GM23248 (cell line): ENCODE measurements at regions not wholly inside any gene's neighbourhood (a gene's known extent, or its start where the extent isn't known, plus 50 kb on each side); places are given as distances from the start of the nearest gene placed in this dataset.

ENCODE experiments used
- DNase-seq: peaks from one replicate; pipeline ENCODE4 v3.0.0-alpha.2; 2015
- H2AFZ ChIP-seq: fragments of 200-600 bp; sonication (generic); 2 replicates; pipeline ENCODE4 v1.6.1; 2016; ENCODE audit warnings: antibody characterized with exemption
- H3F3A ChIP-seq: fragments of 200-600 bp; sonication (generic); 2 replicates; pipeline ENCODE4 v1.6.1; 2016; ENCODE audit warnings: mild to moderate bottlenecking, antibody characterized with exemption, mixed run types; ENCODE audit not compliant: insufficient read depth
- H3K27ac ChIP-seq: fragments of 200-600 bp; sonication (generic); 2 replicates; pipeline ENCODE4 v1.5.1; 2016; ENCODE audit warnings: mild to moderate bottlenecking
- H3K27me3 ChIP-seq: fragments of 200-600 bp; sonication (generic); replicated peaks from 2 replicates; pipeline ENCODE4 v1.6.1; 2016; ENCODE audit warnings: mild to moderate bottlenecking; ENCODE audit not compliant: insufficient read depth
- H3K36me3 ChIP-seq: fragments of 200-600 bp; sonication (generic); 2 replicates; pipeline ENCODE4 v1.6.1; 2016; ENCODE audit warnings: low read depth, mild to moderate bottlenecking
- H3K4me1 ChIP-seq: fragments of 200-600 bp; sonication (generic); 2 replicates; pipeline ENCODE4 v1.6.1; 2016; ENCODE audit warnings: mild to moderate bottlenecking; ENCODE audit not compliant: insufficient read depth
- H3K4me2 ChIP-seq: fragments of 200-600 bp; sonication (generic); one replicate; pipeline ENCODE4 v1.6.1; 2016; ENCODE audit warnings: mild to moderate bottlenecking; ENCODE audit not compliant: unreplicated experiment
- H3K4me3 ChIP-seq: fragments of 200-600 bp; sonication (generic); 2 replicates; pipeline ENCODE4 v1.5.1; 2016; ENCODE audit warnings: mild to moderate bottlenecking
- H3K79me2 ChIP-seq: fragments of 200-600 bp; sonication (generic); 2 replicates; pipeline ENCODE4 v1.6.1; 2016; ENCODE audit warnings: mild to moderate bottlenecking; ENCODE audit not compliant: insufficient read depth
- H3K9ac ChIP-seq: fragments of 200-600 bp; sonication (generic); 2 replicates; pipeline ENCODE4 v1.6.1; 2016; ENCODE audit warnings: mild to moderate bottlenecking
- H3K9me2 ChIP-seq: fragments of 200-600 bp; sonication (generic); 2 replicates; pipeline ENCODE4 v1.6.1; 2016; ENCODE audit warnings: mixed run types, mild to moderate bottlenecking, moderate library complexity; ENCODE audit not compliant: insufficient read depth
- H3K9me3 ChIP-seq: fragments of 200-600 bp; sonication (generic); one replicate; pipeline ENCODE4 v1.6.1; 2017; ENCODE audit warnings: low read depth
- H4K20me1 ChIP-seq: fragments of 200-600 bp; sonication (generic); 2 replicates; pipeline ENCODE4 v1.6.0; 2016; ENCODE audit not compliant: insufficient read depth
- EZH2 ChIP-seq: fragments of 200-600 bp; sonication (generic); IDR thresholded peaks from 2 replicates; pipeline ENCODE4 v1.6.1; 2018; ENCODE audit warnings: antibody characterized with exemption, mild to moderate bottlenecking; ENCODE audit not compliant: insufficient read depth, poor library complexity, severe bottlenecking
- EZH2phosphoT487 ChIP-seq: fragments of 200-600 bp; sonication (generic); IDR thresholded peaks from 2 replicates; pipeline ENCODE4 v1.6.1; 2018; ENCODE audit warnings: antibody characterized with exemption, moderate library complexity, mild to moderate bottlenecking, low read depth; ENCODE audit not compliant: insufficient read depth
- WGBS, 2 experiments: methylation state at CpG; one replicate each; pipeline ENCODE4 v1.1.6; 2015 to 2017; ENCODE audit warnings: low lambda C conversion rate in 2 of 2, low coverage in 1 of 2; ENCODE audit errors: missing lambda C conversion rate in 2 of 2; 5-methylcytosine and 5-hydroxymethylcytosine counted together
- in situ Hi-C: fragments of 300-500 bp; cut with MboI; formaldehyde crosslinking; loops from 2 replicates; pipeline ENCODE4 v1.15.0; 2020

GRCh38 chr5:125578551-125578950 is 832.1 kb upstream of the ZNF608 start:
- WGBS, 2 experiments: 100% methylated on average over 1 of the region's 1 CpG
- Histone ChIP-seq H3K9me2 (no peaks in the 10 kb centered on the region), H3K27ac (no peak overlapping the region), H3K4me1 (peaks cover 13% of the 10 kb centered on the region; the same call in 1 of the 2 replicates), H3K27me3 (peaks cover 21% of the 10 kb centered on the region), H3K36me3 (no peaks in the 10 kb centered on the region), H3K9me3 (no peaks in the 10 kb centered on the region), H4K20me1 (no peaks in the 10 kb centered on the region), H2AFZ (no peak overlapping the region), H3F3A (no peaks in the 10 kb centered on the region), H3K9ac (no peak overlapping the region), H3K4me3 (no peak overlapping the region), H3K79me2 (no peaks in the 10 kb centered on the region), H3K4me2 (no peak overlapping the region)
- in situ Hi-C loops: no loop called here
- TF ChIP-seq EZH2phosphoT487 (no peak), EZH2 (no peak)
- DNase-seq: no peak

- in situ Hi-C loops: no loop called here
- 85 to 86% methylated on average over 5 of the region's 5 CpGs for WGBS, 2 experiments
- H4K20me1 ChIP-seq: no peaks in the 10 kb centered on the region
- H3K4me1 ChIP-seq: peaks cover 13% of the 10 kb centered on the region; the same call in 1 of the 2 replicates
- H3F3A ChIP-seq: no peaks in the 10 kb centered on the region
- no peak overlapping the region for H3K4me2 ChIP-seq
- H3K9me3 ChIP-seq: no peaks in the 10 kb centered on the region
- H3K4me3 ChIP-seq: no peak overlapping the region
- no peak overlapping the region for H2AFZ ChIP-seq
- no peaks in the 10 kb centered on the region for H3K36me3 ChIP-seq
- DNase-seq: no peak
- peaks cover 21% of the 10 kb centered on the region for H3K27me3 ChIP-seq
- no peaks in the 10 kb centered on the region for H3K9me2 ChIP-seq
- TF ChIP-seq EZH2phosphoT487 (no peak), EZH2 (no peak)
- no peak overlapping the region for H3K9ac ChIP-seq
- no peak overlapping the region for H3K27ac ChIP-seq
- H3K79me2 ChIP-seq: no peaks in the 10 kb centered on the region
These were observed 832.7 kb upstream of the ZNF608 start for GRCh38 chr5:125579182-125579581.

- no peak for DNase-seq
- TF ChIP-seq EZH2phosphoT487 (no peak), EZH2 (no peak)
- in situ Hi-C loops: no loop called here
These were observed 834.9 kb upstream of the ZNF608 start for GRCh38 chr5:125581311-125581710.

GRCh38 chr5:125582352-125582751 is 835.9 kb upstream of the ZNF608 start:
- Histone ChIP-seq H3K27me3 (peaks cover 14% of the 10 kb centered on the region), H3F3A (no peaks in the 10 kb centered on the region), H3K79me2 (no peaks in the 10 kb centered on the region), H3K4me1 (peaks cover 13% of the 10 kb centered on the region; the same call in 1 of the 2 replicates), H2AFZ (no peak overlapping the region), H3K36me3 (no peaks in the 10 kb centered on the region), H3K27ac (no peak overlapping the region), H3K4me3 (no peak overlapping the region), H3K9ac (no peak overlapping the region), H3K9me2 (no peaks in the 10 kb centered on the region), H4K20me1 (no peaks in the 10 kb centered on the region), H3K9me3 (no peaks in the 10 kb centered on the region), H3K4me2 (no peak overlapping the region)
- TF ChIP-seq EZH2: no peak
- no peak for TF ChIP-seq EZH2phosphoT487
- WGBS, 2 experiments: 12 to 29% methylated on average over 1 of the region's 1 CpG
- in situ Hi-C loops: no loop called here
- peak; percentile 52 for DNase-seq

More at GRCh38 chr5:125581311-125581710, 834.9 kb upstream of the ZNF608 start:
- no peaks in the 10 kb centered on the region for H3K9me3 ChIP-seq
- peaks cover 13% of the 10 kb centered on the region; the same call in 1 of the 2 replicates for H3K4me1 ChIP-seq
- no peak overlapping the region for H3K27ac ChIP-seq
- no peaks in the 10 kb centered on the region for H3K36me3 ChIP-seq
- no peak overlapping the region for H3K4me3 ChIP-seq
- no peaks in the 10 kb centered on the region for H3F3A ChIP-seq
- no peak overlapping the region for H3K9ac ChIP-seq
- peaks cover 19% of the 10 kb centered on the region for H3K27me3 ChIP-seq
- H3K4me2 ChIP-seq: no peak overlapping the region
- no peak overlapping the region for H2AFZ ChIP-seq
- no peaks in the 10 kb centered on the region for H4K20me1 ChIP-seq
- H3K9me2 ChIP-seq: no peaks in the 10 kb centered on the region
- H3K79me2 ChIP-seq: no peaks in the 10 kb centered on the region
